Common myeloid progenitor, CD34-positive (primary cell): ENCODE measurements at regions not wholly inside any gene's neighbourhood (a gene's known extent, or its start where the extent isn't known, plus 50 kb on each side); places are given as distances from the start of the nearest gene placed in this dataset.
"Not testable (repeated sequence)": the region's sequence is repeated elsewhere in the genome, so short reads cannot be mapped to it uniquely, and the experiment has no call there.

Experiments
- CTCF ChIA-PET: fragments of 350-600 bp; sonication (Branson Sonifier 250); formaldehyde crosslinking; loops from one replicate; lab custom pipeline; 2021; ENCODE audit warnings: antibody characterized with exemption; lab: Charles Lee
- POLR2A ChIA-PET: fragments of 350-600 bp; sonication (Branson Sonifier 250); formaldehyde crosslinking; loops from one replicate; lab custom pipeline; 2021; ENCODE audit warnings: antibody characterized with exemption; lab: Charles Lee
- DNase-seq, 3 donors: peaks; one replicate each; pipeline versions ENCODE4 v3.0.0 to v3.0.0-alpha.2; 2013
- H3K27ac ChIP-seq, 2 experiments: 1 replicate in 1 of 2; 2 replicates in 1 of 2; pipeline ENCODE4 v1.7.0; 2013; ENCODE audit warnings: inconsistent platforms in 2 of 2, low read length in 2 of 2, mild to moderate bottlenecking in 2 of 2, low read depth in 1 of 2, moderate library complexity in 1 of 2; ENCODE audit not compliant: severe bottlenecking in 2 of 2, insufficient read depth in 1 of 2, poor library complexity in 1 of 2
- H3K27me3 ChIP-seq, 5 experiments: replicated peaks in 2 of 5; 1 replicate in 3 of 5; 2 replicates in 2 of 5; pipeline versions ENCODE4 v1.6.1 to v1.7.0; 2013; ENCODE audit warnings: low read length in 4 of 5, mild to moderate bottlenecking in 2 of 5, moderate library complexity in 2 of 5, inconsistent platforms in 1 of 5; ENCODE audit not compliant: insufficient read depth in 5 of 5, control insufficient read depth in 4 of 5
- H3K36me3 ChIP-seq, 4 experiments: 1 replicate in 2 of 4; 2 replicates in 2 of 4; pipeline versions ENCODE4 v1.6.1 to v1.7.0; 2013; ENCODE audit warnings: low read length in 3 of 4, control low read depth in 1 of 4, mild to moderate bottlenecking in 1 of 4; ENCODE audit not compliant: control insufficient read depth in 4 of 4, insufficient read depth in 4 of 4
- H3K4me1 ChIP-seq, 4 experiments: 1 replicate in 3 of 4; 2 replicates in 1 of 4; pipeline versions ENCODE4 v1.6.1 to v1.7.1; 2013; ENCODE audit warnings: low read length in 3 of 4, mild to moderate bottlenecking in 3 of 4, control low read depth in 1 of 4, inconsistent platforms in 1 of 4, moderate library complexity in 1 of 4; ENCODE audit not compliant: control insufficient read depth in 4 of 4, insufficient read depth in 4 of 4; ENCODE audit errors: control extremely low read depth in 1 of 4
- H3K4me3 ChIP-seq, 7 experiments: 1 replicate in 4 of 7; 2 replicates in 3 of 7; pipeline versions ENCODE4 v1.5.1 to v1.7.0; 2013; ENCODE audit warnings: mild to moderate bottlenecking in 7 of 7, low read length in 6 of 7, moderate library complexity in 6 of 7, inconsistent platforms in 2 of 7, low read depth in 2 of 7, control low read depth in 1 of 7; ENCODE audit not compliant: insufficient read depth in 4 of 7, control insufficient read depth in 1 of 7; ENCODE audit errors: extremely low read depth in 1 of 7
- H3K9me3 ChIP-seq, 5 experiments: 1 replicate in 4 of 5; 2 replicates in 1 of 5; pipeline versions ENCODE4 v1.6.1 to v1.7.1; 2013; ENCODE audit warnings: low read length in 4 of 5, mild to moderate bottlenecking in 2 of 5, inconsistent platforms in 1 of 5, low read depth in 1 of 5, moderate library complexity in 1 of 5; ENCODE audit not compliant: control insufficient read depth in 4 of 5, insufficient read depth in 2 of 5; ENCODE audit errors: control extremely low read depth in 1 of 5
- WGBS: methylation state at CpG from one replicate; pipeline ENCODE4 v1.1.5; 2013; ENCODE audit not compliant: insufficient coverage; 5-methylcytosine and 5-hydroxymethylcytosine counted together

- H3K4me3 ChIP-seq, H3K27ac ChIP-seq, H3K4me1 ChIP-seq, DNase-seq, H3K9me3 ChIP-seq, H3K36me3 ChIP-seq, POLR2A ChIA-PET, H3K27me3 ChIP-seq, CTCF ChIA-PET: not testable (repeated sequence)
These were observed 137.3 kb downstream of the PLPPR4 start for GRCh38 chr1:99401556-99401955.

- H3K4me1 ChIP-seq, CTCF ChIA-PET, POLR2A ChIA-PET, H3K36me3 ChIP-seq, DNase-seq, H3K4me3 ChIP-seq, H3K27me3 ChIP-seq, H3K9me3 ChIP-seq, H3K27ac ChIP-seq: not testable (repeated sequence)
- no CpG with 5 or more reads among the region's 7 CpGs for WGBS
These were observed 140.1 kb downstream of the PLPPR4 start for GRCh38 chr1:99404399-99404798.

GRCh38 chr1:99405325-99405724, 141.0 kb downstream of the PLPPR4 start:
- H3K4me1 ChIP-seq, H3K36me3 ChIP-seq, H3K4me3 ChIP-seq, DNase-seq, CTCF ChIA-PET, H3K27me3 ChIP-seq, POLR2A ChIA-PET, H3K9me3 ChIP-seq, H3K27ac ChIP-seq: not testable (repeated sequence)
- WGBS: 98% methylated on average over 9 of the region's 9 CpGs

GRCh38 chr1:99407018-99407417, 142.7 kb downstream of the PLPPR4 start:
- ChIA-PET POLR2A (no interaction called here), CTCF (no interaction called here)
- no peaks in the 10 kb centered on the region for H3K9me3 ChIP-seq

GRCh38 chr1:99424087-99424486, 159.8 kb downstream of the PLPPR4 start:
- POLR2A ChIA-PET: no interaction called here
- Histone ChIP-seq H3K9me3 (no peaks in the 10 kb centered on the region), H3K27me3 (no peaks in the 10 kb centered on the region), H3K36me3 (no peaks in the 10 kb centered on the region), H3K4me3 (no peak overlapping the region), H3K4me1 (no peaks in the 10 kb centered on the region), H3K27ac (no peak overlapping the region)
- DNase-seq: no peak
- CTCF ChIA-PET: no interaction called here
- 100% methylated on average over 1 of the region's 3 CpGs for WGBS

More at GRCh38 chr1:99407018-99407417, 142.7 kb downstream of the PLPPR4 start:
- WGBS: 100% methylated on average over 1 of the region's 3 CpGs
- no peak overlapping the region for H3K4me3 ChIP-seq
- H3K4me1 ChIP-seq: no peaks in the 10 kb centered on the region
- no peaks in the 10 kb centered on the region for H3K27me3 ChIP-seq
- no peak for DNase-seq
- no peak overlapping the region for H3K27ac ChIP-seq
- H3K36me3 ChIP-seq: no peaks in the 10 kb centered on the region

GRCh38 chr1:99429754-99430153, 165.5 kb downstream of the PLPPR4 start:
- POLR2A ChIA-PET: no interaction called here
- no peaks in the 10 kb centered on the region for H3K4me1 ChIP-seq
- H3K27me3 ChIP-seq: no peaks in the 10 kb centered on the region

GRCh38 chr1:99438656-99439230, 174.5 kb downstream of the PLPPR4 start:
- 94% methylated on average over 2 of the region's 4 CpGs for WGBS
- no peak for DNase-seq
- POLR2A ChIA-PET: interaction anchor here (0.5 kb wide), 1 partner anchor 82 kb away, joined by 3 read pairs; no protein-coding TSS in a partner anchor

More at GRCh38 chr1:99429754-99430153, 165.5 kb downstream of the PLPPR4 start:
- no CpG with 5 or more reads among the region's 1 CpG for WGBS
- Histone ChIP-seq H3K36me3 (no peaks in the 10 kb centered on the region), H3K4me3 (no peak overlapping the region), H3K27ac (no peak overlapping the region), H3K9me3 (no peaks in the 10 kb centered on the region)
- CTCF ChIA-PET: interaction anchor here (0.6 kb wide), 1 partner anchor 32 kb away, joined by 3 read pairs; no protein-coding TSS in a partner anchor
- DNase-seq: no peak

More at GRCh38 chr1:99438656-99439230, 174.5 kb downstream of the PLPPR4 start:
- CTCF ChIA-PET: no interaction called here
- Histone ChIP-seq H3K27me3 (no peaks in the 10 kb centered on the region), H3K4me3 (no peak overlapping the region), H3K36me3 (no peaks in the 10 kb centered on the region), H3K9me3 (no peaks in the 10 kb centered on the region), H3K27ac (no peak overlapping the region), H3K4me1 (peaks cover 0 to 8% (median 4%) of the 10 kb centered on the region in 4 experiments)
